Hypothalamus (tissue), 51 donors: ENCODE measurements at regions not wholly inside any gene's neighbourhood (a gene's known extent, or its start where the extent isn't known, plus 50 kb on each side); places are given as distances from the start of the nearest gene placed in this dataset.

ENCODE experiments used
- DNase-seq, 51 donors: peaks; one replicate each; lab custom pipeline; 2025; lab: John Stamatoyannopoulos, UW

- no peak for DNase-seq
Observed at GRCh38 chr11:69427337-69427736, 54.1 kb upstream of the LINC01488 start.

- no peak for DNase-seq
Observed at GRCh38 chr11:69427906-69428880, 53.3 kb upstream of the LINC01488 start.

DNA sequence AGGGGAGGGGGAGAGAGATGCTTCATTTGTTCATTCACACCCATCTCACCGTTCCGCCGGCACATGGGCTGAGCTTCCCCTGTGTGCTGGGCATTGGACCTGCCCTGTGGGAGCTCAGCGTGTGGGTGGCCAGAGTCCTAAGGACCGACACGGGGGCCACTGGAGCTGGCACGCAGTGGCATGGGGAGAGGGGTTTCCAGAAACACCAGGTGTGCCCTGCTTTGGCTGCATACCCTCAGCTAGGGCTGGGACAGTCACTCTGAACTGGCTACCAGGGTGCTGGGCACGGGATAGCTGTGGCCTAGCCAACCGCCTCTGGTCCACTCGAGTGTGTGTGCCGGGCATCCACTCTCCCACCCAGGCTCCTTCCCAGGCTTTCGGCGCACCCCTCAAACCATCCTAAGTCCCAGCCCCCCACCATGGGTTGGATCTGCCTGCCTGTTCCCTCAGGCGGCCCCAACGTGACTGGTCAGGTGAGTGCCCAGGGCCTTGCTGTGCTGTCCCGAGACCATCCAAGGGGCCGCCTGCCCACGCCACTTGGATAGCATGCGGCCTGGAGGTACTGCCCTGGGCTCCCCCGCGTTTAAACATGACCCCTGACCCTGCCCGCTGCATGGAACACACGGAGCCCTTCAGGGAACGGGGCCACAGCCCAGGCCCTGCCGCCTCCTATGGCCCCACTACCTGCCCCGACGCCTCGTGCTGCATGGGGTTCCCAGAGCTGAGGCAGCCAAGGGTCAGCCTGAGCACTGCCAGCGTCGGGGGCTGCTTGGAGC lies 51.6 kb upstream of the LINC01488 start:
- no peak for DNase-seq

- DNase-seq: no peak
Observed at GRCh38 chr11:69430566-69430965, 50.9 kb upstream of the LINC01488 start.

DNA sequence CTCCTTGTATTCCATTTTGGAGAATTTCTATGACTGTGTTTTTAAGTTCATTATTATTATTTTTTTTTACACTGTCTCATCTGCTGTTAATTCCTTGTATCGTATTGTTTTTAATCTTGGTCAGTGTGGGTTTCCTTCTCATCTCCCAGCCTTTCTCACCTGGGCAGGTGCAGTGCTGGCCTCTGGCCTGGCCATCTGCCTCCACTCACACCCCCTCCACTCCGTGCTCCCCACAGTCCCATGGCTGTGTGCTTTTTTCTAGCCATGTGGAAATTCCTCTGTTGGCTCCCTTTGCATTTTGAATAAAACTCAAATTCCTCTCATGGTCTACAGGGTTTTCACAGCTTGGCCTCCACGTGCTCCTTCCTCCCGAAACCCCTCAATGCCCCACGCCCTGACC lies 50.3 kb upstream of the LINC01488 start:
- DNase-seq: no peak
